NAMALWA (cell line): ENCODE measurements at regions not wholly inside any gene's neighbourhood (a gene's known extent, or its start where the extent isn't known, plus 50 kb on each side); places are given as distances from the start of the nearest gene placed in this dataset.

Experiments used
- DNase-seq: peaks from one replicate; pipeline ENCODE4 v3.0.0-alpha.2; 2015; ENCODE audit warnings: low spot score

DNA sequence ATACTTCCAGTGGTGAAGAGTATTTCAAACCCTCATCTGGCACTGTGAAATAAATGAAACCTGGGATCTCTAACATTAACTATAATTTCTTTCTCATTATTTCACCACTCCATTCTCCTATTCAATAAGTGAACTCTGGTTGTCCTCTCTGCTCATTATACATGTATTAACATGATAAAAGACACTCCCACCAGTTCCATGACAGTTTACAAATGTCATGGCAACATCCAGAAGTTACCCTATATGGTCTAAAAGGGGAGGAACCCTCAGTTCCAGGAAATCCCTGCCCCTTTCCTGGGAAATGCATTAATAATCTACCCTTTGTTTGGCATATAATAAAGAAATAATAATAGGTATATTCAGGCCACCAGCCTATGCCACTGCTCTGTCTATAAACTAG, 62.7 kb upstream of the BRINP3 start:
- DNase-seq, result no peak

DNA sequence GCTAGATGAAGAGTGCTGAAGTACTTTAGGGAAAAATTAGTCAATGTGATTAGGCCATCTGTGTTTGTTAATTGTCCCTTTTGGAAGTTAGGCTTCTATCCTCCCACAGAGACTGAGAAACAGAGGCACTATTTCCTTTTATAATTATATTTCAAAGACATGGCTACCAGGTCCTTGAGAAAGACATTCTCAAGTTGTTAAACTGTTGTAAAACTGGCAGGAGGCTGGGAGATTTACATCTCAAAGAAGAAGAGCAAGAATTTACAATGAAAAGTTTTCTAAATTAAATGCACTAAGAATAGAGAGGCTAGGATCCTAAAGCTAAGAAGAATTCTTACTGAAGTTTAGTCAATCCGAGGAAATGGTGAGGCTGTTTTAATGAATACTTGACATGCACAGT, 74.0 kb upstream of the BRINP3 start:
- no peak for DNase-seq

DNA sequence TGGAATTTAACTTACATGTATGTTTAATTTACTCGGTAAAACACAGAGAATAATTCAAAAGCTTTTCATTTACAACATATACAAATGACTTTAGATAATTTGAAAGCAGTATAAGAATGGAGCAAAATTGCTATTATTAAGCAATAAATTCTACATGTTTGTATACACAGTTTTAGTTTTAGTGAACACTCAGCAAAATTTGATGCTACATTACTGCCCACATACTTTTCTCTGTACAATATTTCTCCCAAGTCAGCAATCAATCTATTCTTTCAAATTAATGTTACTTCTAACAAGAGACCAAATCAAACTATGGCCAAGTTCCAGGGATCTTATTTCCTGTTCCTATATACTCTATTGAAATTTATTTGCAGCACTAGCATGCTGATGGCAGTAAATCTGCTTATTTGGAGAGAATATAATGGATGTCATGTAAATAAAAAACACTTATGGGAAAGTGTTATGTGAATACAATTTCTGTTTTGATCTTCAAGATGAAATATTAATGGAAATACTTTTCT, 82.6 kb upstream of the BRINP3 start:
- no peak for DNase-seq

DNA sequence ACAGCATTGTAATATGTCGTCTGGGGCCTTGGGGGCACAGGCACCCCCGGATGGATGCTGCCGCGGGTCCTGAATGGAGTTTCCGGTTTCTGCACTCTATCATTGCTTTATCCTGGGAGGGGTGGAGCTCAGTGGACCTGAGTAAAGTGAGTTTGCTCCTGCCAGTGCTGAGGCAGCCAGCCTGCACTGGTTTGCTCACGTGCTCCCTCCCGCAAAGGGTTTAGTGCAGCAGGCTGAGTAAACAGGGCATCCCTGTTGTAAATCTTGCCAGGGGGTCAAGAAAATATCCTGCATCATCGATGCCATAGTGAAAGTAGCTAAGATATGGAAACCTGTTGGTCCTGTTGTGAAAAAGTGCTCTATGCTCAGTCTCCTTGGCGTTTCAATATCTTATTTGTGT, 85.6 kb upstream of the BRINP3 start:
- no peak for DNase-seq

DNA sequence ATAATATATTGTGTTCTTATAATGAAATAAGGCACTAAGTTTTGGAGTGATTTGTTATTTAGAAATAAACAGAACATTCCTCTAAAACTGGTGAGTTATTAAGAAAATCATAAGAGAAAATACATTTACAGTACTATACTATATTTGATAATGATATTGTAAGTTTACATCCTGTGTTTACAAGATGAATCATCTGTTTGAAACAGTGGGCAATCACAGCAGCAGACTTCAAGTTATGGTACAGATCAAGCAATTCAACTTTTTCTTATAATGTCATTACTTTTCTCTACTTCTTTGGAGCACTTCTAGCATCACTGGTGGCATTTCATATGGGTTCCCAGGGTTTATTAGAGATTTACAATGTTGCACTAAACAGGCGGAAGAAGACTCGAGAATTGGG, 86.5 kb upstream of the BRINP3 start:
- DNase-seq, result no peak

DNA sequence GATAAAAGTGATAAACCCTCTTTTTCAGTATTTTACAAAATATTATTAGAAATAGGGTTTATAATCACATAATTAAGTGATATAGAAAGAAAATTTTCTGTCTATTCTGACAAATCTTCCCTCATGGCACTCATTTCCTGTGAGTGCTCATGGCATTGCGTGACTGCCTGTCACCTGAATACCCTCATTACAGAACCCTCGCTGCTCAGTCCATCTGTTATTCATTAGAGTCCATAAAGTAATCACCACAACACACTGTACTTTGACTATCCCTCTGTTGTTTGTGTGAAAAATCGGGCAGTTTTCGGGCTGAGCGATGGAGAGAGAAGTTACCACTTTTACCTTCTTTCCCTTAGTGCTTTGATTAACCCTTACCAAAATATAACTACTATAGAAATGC, 100.4 kb upstream of the BRINP3 start:
- no peak for DNase-seq

DNA sequence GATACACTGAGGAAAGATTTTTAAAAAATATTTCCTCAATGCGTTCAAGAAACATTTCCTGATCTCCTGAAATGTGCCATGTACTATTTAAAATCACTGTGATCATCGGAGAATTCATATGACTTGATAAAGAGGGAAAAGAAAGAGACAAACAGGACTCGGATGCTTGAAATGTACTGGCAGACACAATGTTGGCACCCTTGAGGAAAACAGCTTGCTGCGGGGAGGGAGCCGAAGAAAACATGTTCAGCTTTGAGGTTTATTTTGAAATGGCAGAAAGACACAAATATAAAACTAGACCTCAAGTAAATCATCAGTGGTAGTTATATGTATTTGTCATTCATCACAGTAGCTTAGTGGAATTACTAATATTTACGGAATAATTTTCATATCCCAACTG, 100.9 kb upstream of the BRINP3 start:
- DNase-seq, result no peak

DNA sequence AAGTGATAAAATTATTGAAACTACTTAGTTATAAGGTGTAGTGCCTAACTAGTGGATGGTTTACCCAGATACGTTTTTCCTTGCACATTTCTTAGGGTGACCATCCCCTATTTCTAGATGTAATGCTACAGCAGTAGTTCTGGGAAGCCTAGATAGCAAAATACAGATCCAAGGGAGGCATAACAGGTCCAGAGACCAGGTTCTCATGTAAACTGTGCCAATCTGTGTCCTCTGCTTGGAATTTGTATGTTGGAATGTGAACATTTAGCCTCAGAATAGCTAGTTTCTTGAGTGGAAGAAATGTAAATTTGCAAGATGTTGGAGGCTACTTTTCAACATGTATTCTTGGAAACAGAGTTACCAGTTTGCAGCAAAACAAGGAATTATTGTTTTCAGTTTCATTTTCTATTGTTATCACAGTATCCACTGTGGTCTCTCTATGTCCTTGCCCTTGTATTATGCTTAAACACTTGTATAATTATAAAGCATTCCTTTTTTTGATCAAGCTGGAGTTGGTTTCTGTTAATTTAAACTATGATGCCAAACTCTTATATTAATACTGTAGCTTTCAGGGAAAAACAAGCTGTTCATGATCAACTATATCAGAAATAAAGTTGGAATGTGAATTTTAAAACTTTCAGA, 102.0 kb upstream of the BRINP3 start:
- DNase-seq, result no peak

DNA sequence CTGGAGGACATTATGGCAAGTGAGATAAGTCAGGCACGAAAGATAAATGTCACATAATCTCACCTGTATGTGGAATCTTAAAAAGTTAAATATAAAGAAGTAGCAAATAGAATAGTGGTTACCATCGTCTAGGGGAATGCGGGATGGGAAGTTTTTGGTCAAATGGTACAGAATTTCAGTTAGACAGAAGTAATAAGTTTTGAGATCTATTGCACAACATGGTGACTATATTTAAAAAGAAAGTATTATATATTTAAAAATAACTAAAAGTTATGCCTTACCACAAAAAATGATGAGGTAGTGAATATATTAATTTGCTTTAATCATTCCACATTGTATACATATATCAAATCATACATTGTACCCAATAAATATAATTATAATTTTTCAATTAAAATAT, 106.2 kb upstream of the BRINP3 start:
- DNase-seq, result no peak

DNA sequence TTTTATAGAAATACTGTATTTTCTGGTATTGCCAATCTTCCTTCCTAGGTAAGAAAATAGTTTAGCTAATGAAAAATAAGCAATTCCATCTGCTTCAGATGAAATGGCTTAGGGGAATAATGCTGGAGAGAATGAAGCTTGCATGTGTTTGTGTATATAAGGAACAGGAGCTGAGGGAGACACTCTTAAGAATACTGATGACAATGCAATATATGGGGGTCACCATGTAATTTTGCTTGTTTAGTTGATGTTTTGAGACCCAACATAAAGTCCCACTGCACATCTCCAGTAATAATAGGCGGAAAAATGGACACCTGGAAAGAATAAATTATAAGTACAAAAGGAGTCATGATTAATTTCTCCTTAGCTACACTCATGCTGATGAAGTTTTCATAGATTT, 110.8 kb upstream of the BRINP3 start:
- no peak for DNase-seq

DNA sequence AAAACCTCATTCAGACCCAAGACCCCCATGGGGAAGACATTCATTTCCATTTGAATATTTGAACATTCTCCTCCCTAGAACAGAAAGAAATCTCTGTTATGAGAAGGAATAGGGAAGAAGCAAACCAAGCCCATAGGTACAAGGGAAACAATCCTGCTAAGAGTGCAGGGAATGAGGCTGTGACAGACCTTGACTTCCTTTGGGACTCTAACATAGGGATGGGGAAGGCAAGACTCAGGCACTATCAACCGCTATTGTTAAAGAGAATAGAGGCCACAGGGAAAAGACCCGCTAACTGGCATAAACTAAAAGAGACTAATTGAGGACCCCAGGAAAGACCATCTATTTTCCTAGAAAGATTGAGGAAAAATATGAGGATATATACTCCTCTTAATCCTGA, 117.8 kb upstream of the BRINP3 start:
- DNase-seq, result no peak

DNA sequence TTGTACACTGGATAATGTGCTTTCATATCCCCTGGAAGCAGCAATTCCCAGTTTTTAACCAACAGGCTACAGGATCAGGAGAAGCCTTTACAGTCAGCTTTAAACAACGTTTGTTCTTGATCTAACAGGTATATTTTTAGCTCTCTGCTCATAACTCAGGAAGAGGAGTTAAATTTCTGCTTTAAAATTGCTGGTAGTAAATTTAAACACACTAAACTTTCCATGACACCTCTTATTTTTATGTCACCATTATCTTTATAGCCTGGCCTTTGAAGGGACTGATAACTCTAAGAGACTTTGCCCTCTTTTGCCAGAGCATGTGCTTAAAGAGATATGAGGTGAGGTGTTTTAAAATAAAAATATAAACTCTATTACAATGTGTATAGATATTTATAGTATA, 119.6 kb upstream of the BRINP3 start:
- no peak for DNase-seq

DNA sequence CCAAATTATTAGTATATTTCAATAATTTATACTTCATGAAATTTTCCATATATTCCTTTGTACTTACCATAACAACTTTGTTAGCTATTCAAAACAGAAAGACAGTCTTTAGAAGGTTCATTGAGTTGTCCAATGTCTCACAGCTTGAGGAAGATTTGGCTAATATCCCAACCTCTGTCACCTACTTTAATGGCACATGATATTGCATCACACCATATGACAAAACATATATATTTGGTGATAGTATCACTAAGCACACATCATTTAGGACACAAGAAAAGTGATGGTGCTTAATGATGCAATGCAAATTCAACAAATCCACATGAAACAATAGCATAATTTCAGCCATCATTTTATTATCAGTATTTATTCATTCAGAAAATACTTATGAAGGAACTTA, 122.0 kb upstream of the BRINP3 start:
- DNase-seq, result no peak

DNA sequence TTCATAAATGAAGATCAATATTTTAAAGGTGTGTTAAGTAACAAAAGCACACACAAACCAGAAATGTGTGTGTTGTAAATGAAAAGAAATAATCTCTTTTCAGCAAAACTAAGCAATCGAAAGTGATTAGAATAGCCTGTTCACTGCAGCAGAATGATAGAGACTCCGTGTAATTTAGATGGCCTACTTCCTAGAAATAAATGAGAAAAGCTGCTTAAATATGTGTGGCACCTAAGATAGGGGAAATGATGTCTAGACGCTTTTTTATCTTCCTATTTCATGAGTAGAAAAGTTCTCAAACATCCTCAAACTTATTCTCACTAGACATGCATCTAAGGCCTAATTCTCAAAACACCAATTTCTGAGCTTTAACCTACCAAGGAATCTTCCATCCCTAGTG, 124.7 kb upstream of the BRINP3 start:
- DNase-seq, result no peak

DNA sequence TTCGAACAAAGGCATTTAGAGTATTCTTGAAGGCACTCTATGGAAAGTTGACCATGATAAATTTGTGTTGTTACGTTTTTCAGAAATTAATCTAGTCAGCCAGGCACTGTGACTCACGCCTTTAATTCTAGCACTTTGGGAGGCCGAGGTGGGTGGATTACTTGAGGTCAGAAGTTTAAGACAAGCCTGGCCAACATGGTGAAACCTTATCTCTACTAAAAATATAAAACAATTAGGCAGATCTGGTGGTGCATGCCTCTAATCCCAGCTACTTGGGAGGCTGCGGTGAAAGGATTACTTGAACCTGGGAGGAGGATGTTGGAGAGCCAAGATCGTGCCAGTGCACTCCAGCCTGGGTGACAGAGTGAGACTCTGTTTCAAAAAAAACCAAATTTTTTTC, 130.6 kb upstream of the BRINP3 start:
- no peak for DNase-seq

DNA sequence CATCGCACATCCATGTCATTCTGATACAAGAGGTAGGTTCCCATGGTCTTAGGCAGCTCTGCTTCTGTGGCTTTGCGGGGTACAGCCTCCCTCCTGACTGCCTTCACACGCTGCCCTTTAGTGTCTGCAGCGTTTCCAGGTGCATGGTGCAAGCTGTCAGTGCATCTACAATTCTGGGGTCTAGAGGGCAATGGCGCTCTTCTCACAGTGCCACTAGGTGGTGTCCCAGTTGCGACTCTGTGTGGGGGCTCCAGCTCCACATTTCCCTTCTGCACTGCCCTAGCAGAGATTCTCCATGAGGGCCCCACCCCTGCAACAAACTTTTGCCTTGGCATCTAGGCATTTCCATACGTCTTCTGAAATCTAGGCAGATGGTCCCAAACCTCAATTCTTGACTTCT, 138.2 kb upstream of the BRINP3 start:
- peak; percentile 26 for DNase-seq

DNA sequence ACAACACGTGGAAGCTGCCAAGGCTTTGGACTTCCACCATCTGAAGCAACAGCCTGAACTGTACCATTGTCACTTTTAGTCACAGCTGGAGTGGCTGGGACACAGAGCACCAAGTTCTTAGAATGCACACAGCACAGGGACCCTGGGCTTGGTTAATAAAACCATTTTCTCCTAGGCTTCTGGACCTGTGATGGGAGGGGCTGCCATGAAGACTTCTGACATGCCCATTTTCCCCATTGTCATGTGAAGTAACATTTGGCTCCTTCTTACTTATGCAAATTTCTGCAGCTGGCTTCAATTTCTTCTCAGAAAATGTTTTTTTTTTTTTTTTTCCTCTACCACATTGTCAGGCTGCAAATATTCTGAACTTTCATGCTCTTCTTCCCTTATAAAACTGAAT, 138.6 kb upstream of the BRINP3 start:
- no peak for DNase-seq

DNA sequence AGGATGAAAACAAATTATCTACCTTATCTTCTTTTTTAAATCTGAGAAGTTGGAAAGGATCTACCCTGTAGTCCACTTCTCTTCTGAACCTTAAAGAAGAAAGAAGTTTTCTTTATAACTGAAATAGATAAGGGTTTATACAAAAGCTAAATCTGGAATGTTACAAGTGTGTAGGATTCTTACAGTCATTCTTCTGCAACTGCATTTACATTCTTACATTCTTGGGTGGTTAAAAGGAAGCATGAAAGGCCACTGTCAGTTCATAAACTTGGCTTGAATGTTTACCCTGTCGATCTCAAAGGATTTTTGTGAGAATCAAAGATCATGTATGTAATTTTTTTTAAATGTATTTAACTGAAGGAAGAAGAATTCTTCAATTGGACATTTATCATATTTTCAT, 142.1 kb upstream of the BRINP3 start:
- no peak for DNase-seq

DNA sequence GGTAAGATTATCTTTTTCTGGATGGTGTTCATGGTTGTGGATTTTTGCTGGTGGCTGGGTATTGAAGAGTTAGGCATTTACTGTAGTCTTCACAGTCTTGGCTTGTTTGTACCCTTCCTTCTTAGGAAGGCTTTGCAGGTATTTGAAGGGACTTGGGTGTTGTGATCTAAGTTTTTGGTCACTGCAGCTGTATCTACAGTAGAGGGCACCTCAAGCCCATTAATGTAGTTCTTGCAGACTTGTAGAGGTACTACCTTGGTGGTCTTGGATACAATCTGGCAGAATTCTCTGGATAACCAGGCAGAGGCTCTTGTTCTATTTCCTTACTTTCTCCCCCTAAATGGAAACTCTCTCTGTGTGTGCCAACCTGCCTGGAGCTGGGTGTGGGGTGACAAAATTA, 155.8 kb upstream of the BRINP3 start:
- DNase-seq, result no peak

DNA sequence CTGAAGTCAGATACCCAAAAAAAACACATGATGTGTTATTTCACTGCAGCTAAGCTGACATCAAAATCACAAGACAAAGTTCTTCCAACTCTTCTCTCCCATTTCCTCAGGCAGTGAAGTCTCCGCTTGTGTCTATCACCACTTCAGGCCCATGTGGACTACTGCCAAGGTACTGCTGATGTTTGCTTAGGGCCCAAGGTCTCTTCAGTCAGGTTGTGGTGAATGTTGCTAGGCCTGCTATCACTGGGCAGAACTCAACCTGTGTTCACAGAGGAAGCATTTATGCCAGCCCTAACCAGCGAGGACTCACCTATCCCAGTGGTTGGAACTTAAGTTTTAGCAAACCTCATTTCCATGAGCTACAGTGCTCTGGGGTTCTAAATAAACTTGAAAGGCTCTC, 156.5 kb upstream of the BRINP3 start:
- DNase-seq, result no peak

DNA sequence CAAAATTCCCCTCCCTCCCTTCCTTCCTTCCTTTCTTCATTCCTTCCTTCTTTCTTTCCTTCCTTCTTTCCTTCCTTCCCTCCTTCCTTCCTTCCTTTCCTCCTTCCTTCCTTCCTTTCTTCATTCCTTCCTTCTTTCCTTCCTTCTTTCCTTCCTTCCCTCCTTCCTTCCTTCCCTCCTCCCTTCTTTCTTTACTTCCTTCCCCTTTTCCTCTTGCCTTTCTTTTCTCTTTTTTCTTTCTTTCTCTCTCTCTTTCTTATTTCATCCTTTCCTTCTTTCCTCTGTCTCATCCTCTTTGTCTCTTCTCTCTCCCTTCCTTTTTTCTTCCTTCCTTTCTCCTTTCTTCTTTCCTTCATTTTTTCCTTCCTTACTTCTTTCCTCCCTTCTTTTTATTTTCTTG, 171.9 kb upstream of the BRINP3 start:
- no peak for DNase-seq

DNA sequence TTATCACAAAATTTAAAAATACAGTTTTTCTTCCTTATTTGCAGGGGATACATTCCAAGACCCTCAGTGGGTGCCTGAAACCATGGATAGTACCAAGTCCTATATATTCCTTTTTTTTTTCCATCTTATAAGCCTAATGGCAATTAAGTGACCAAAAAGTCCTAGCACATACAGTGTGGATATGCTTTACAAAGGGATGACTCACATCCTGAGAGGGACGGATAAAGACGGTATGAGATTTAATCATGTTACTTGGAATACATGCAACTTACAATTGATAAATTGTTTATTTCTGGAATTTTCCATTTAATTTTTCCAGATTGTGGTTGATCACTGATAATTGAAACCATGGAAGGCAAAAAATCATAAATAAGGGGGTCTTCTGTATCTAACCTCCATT, 181.2 kb upstream of the BRINP3 start:
- DNase-seq, result no peak

DNA sequence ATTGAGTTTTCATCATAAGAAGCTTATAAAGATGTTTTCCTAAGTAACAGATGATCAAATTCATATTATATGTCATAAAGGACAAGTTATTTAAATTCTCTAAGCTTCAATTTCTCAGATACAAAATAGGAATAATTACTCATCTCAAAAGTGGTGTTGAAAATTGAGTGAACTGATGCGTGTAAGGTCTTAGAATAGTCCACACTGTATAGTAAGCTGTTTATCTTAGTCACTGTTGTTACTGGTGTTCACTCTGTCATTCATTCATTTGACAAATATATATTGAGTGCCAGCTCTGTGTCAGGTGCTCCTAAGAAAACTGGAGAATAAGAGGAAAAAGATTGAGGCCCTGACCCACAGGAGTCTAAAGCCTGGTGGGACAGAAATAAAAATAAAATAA, 186.3 kb upstream of the BRINP3 start:
- DNase-seq, result no peak

DNA sequence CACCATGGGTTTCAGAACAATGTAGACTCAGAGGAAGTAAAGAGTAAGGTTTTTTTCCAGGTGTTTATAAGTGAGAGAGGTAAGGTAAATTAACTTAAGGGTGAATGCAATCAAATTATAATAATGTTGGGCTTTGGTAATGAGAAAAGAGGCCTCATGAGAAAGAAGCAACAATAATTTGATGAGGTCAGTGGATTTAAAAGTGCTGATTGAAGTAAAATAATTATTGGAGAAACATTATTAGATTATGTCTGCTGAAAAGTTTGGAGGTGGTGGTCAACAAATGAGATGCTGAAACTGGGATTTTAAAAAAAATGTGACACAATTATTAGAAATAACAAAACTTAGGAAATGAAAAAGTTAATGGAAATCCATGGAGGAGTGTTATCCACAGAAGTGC, 187.4 kb upstream of the BRINP3 start:
- no peak for DNase-seq

DNA sequence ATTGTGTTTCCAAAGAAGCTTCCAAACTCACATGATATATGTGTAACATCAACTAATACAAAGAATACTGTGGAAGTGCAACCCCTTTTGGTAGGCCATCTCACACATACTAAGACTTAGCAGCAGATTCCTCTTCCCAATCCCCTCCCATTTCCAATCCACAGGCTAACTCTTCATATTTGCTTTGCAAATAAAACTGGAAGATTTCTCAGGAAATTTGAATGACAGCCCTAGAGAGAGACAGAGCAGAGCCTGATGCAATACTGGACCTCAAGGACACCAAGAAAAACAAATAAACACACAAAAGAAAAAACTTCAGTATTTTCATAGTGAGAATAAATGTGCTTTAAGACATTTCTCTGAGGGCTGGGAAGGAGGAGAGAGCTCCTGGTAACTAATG, 190.2 kb upstream of the BRINP3 start:
- no peak for DNase-seq
